ENCODE measurements at regions not wholly inside any gene's neighbourhood (a gene's known extent, or its start where the extent isn't known, plus 50 kb on each side); places are given as distances from the start of the nearest gene placed in this dataset.

DNA sequence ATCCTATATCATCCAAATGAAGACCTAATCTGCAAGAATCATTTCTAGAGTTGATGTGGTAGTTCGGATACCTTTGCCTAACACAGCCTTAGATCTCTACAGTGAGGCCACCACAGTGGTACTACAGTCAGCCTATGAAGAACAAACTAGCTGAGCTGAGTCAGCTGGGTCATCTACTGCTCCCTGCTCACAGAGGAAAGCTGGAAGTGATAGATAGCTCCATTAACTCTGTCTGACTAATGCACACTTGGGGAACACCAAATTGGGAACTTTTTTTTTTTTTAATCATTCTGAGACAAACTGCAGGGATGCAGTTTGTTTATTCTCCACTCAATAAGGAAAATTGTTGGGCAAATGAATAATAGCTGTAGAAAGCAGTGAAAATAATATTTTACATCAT is 1160.6 kb downstream of the PCDH9 start:
- no peak for DNase-seq

DNA sequence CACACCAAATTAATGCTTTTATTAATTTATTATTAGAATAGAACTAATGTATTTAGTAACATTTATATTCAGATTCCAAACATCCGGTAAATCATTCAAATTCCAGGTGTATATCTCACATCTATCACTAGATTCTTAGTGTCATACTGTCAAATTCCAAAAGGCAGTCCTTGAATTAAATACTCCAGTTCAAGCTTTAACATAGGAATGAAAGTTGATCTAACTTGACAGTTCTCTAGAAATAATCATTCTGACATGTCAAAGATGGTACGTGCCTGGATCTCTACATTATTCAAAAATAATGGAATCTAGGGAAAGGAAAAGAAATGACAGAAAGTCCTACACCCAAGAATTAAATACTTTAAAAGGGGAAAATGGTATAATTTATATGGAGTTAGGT is 1161.5 kb downstream of the PCDH9 start:
- DNase-seq: no peak

DNA sequence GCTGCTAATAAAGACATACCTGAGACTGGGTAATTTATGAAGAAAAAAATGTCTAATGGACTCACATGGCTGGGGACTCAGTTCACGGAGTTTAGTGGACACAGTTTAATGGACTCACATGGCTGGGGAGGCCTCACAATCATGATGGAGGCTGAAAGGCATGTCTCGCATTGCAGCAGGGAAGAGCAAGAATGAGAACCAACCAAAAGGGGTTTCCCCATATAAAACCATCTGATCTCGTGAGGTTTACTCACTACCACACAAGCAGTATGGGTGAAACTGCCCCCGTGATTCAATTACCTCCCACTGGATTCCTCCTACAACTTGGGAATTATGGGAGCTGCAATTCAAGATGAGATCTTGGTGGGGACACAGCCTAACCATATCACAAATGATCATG is 1181.2 kb downstream of the PCDH9 start:
- no peak for DNase-seq

DNA sequence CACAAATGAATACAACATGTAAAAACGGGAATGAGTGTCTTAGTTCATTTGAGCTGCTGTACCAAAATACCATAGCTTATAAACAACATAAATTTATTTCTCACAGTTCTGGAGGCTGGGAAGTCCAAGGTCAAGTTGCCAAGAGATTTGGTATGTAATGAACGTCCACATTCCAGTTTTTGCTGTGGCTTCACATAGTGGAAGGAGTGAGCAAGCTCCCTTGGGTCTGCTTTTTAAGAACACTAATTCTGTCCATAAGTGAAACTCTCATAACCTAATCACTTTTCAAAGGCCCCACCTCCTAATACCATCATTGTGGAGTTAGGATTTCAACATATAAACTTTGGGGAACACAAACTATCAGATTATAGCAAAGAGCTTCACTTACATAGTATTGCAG is 1189.6 kb downstream of the PCDH9 start:
- no peak for DNase-seq

DNA sequence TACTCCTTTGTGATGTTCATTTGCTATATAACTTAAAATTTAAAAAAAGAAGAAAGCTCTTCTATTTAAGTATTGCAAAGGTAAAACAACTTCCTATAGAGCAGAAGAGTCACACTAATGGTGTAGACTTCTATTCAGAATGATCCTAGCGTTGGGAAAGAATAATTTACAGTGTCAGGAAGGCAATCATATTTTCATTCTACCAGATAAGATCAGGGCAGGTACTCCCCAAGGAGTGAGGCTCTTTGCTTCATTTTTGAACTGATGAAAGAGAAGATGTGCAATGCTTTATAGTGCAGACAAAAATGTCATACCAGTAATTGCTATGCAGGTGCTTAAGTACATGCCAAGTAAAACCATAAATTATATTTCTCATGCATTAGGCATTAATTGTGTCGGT is 1193.0 kb downstream of the PCDH9 start:
- DNase-seq: no peak

DNA sequence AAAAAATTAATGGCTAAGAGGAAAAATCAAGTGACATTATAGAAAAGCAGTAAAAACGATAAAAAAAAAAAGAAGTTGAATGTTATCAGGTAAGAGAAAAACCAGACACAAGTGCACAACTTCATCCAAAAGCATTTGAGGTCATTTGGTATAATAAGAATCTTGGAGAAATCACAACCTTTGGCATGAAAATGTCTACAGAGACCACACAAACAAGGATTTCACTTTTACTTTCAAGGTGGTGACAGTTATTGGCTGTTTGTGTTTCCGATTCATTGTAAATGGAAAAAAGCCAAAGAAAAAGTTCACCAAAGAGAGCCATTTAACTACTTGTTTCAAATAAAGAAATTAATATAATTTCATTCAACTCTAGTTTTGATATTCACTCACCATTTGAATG is 1193.5 kb downstream of the PCDH9 start:
- DNase-seq: no peak

DNA sequence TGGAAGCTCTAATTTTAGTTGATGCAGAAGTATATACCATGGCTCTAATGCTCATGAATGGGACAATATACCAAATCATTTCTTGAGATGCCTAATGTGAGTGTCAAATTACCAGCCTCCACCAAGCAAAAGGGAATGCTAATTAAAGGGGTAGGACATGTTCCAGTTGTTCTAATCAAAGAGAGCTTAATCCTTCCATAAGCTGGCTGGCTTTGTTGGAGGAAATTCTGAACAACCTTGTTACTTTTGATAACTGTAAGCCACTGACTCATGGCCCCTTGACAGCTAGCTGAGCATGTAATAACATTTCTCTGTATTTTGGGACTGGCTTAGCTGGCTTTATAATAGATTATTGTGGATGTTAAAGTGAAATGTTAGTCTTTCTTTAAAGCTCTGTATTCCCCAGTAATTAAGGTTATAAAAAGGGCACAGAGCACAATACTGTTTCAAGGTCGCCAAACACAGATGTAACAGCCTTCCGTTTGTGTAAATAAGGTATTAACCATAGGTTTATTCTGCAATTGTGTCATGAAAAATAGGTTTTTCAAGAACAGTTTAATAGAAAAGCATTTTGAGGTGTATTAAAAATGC is 1194.0 kb downstream of the PCDH9 start:
- DNase-seq: no peak

DNA sequence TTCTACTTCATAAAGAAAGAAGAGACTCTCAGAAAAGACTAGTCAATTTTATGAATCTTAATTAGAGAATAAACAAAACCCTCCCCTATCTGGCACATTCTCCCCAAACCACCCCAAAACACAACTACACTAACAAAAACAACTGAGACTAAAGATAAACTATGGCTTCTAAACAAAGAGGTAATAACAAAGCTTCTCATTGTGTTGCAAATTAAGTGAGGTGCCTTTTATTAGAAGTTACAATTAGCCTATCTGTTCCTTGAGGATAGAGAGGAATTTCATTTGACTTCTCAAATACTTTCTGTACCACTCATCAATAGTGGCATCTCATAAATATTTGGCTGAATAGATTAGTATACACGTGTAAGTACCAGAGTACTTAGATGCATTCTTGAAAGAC is 1196.2 kb downstream of the PCDH9 start:
- no peak for DNase-seq

DNA sequence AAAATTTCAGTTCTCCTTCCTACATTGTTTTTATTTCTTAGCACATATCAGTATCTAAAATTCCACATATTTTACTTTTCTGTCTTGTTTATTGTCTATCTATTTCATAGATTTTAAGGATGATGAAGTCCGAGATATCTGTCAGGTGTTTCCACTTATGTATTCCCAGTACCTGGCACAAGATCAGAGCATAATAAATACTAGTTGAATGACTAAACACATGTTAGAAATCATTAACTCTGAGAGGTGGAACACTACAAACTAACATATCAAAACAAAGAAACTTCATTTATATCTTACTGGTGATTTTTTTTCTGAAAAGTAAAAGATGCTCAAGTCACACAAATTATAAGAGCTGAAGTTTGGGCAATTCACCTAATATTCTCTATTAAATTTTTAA is 1208.3 kb downstream of the PCDH9 start:
- no peak for DNase-seq

DNA sequence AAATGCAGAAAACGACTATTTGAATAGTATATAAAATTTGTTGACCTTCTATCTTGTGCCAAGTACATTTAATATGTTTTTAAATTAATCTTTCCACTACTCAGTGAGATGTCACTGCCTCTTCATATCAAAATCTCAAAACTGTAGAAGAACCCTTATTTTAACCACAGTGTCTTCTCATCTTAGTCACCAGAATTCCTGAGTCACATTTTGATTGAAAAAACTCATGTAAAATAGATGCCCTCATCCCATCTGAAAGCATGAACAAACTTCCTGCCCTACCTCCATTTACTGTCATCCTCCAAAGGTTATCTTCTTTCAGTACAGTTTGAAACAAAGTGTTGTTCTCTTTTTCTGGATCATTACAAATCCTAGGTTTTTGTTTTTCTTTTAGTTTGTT is 1215.4 kb downstream of the PCDH9 start:
- no peak for DNase-seq

DNA sequence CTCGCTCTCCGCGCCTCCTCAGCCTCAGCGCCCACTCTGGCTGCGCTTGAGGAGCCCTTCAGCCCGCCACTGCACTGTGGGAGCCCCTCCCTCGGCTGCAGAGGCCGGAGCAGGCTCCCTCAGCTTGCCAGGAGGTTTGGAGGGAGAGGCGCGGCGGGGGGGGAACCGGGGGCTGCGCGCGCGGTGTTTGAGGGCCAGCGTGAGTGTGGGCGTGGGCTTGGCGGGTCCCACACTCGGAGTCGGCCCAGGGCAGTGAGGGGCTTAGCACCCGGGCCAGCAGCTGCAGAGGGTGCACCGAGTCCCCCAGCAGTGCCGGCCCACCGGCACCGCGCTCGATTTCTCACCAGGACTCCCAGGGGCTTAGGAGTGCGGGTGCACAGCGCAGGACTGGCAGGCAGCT is 1220.9 kb downstream of the PCDH9 start:
- DNase-seq: no peak

DNA sequence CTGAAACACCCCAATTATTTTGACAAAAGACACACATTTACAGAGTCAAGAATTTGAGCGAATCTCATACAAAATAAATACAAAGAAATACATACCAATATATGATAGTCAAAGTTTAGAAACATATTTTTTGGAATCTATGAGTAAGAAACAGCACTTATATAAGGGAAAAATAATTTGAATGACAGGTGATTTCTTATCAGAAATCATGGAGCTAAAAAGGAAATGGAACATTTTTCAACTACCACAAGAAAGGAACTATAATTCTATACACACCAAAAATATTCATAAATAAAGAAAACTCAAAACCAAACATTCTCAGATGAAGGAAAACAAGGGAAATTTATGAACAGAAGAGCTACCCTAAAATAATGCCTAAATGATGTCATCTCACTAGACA is 1226.6 kb downstream of the PCDH9 start:
- DNase-seq: no peak

DNA sequence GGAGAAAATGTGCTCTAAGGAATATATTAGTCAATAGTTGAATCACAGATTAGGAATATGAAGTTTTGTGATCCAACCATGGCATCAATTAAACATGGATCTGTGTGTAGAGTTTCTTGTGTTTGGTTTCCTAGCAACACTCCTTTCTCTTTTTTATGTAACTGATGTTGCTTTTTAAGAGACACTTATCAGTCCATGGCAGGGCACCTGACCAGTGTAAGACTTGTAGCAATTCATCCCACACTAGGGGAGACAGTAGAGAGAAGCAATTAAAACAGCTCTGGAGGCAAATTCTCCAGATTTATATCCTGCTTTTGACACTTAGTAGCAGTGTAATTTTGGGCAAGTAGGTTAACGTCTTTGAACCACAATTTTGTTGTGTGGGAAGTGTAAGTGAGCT is 1229.0 kb downstream of the PCDH9 start:
- no peak for DNase-seq

DNA sequence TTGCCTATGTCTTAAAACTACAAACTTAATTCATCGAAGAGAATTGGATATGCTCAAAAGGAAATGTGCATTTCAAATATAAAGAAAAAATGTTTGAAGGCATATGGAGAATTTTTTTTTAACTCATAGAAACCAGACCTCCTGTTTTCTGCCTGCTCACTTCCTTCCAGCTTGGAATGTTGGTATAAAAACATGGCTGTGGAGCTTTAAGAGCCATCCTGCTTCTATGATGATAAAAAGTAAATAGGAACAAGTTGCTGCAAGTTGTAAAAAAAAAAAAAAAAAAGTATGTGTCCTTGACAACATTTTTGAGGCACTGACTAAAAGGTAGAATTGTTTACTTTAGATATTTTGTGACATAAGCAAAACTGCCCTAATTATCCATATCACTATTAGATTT is 1230.7 kb downstream of the PCDH9 start:
- DNase-seq: no peak

DNA sequence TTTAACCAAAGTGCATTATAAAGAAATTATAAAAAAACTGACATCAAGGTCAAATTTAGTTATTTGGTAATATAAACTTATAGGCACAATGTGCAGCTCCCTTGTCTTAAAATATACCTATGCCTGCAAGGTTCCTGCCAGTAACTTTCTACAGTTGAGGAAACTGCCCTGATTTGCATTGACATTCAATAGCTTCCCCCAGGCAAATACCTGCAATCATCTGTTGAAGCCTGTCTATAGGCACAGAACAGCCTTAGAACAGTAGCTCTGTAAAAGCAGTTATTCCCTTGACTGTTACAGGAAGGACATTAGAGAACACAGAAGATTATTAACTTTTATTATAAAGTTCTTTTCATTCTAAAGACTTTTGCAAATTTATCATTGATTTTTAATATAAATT is 1239.5 kb downstream of the PCDH9 start:
- no peak for DNase-seq

DNA sequence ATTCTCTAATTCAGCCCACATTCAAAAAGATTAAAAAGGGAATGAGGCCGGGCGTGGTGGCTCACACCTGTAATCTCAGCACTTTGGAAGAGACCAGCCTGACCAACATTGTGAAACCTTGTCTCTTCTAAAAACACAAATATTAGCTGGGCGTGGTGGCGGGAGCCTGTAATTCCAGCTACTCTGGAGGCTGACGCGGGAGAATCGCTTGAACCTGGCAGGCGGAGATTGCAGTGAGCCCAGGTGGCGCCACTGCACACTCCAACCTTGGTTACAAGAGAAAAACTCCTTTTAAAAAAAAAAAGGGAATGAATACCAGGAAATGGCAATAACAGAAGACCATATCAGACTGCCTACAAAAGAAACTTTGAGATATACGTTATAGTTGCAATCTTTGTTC is 1244.5 kb downstream of the PCDH9 start:
- DNase-seq: no peak

DNA sequence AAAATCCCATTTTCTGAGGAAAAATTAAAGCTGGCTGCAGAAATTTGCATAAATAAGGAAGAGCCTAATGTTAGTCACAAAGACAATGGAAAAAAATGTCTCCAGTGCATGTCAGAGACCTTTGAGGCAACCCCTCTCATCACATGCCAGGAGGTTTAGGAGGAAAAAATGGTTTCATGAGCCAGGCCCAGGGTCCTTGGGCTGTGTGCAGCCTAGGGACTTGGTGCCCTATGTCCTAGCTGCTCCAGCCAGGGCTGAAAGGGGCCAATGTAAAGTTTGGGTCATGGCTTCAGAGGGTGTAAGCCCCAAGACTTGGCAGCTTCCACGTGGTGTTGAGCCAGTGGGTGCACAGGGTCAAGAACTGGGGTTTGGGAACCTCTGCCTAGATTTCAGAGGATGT is 1252.6 kb downstream of the PCDH9 start:
- DNase-seq: no peak

DNA sequence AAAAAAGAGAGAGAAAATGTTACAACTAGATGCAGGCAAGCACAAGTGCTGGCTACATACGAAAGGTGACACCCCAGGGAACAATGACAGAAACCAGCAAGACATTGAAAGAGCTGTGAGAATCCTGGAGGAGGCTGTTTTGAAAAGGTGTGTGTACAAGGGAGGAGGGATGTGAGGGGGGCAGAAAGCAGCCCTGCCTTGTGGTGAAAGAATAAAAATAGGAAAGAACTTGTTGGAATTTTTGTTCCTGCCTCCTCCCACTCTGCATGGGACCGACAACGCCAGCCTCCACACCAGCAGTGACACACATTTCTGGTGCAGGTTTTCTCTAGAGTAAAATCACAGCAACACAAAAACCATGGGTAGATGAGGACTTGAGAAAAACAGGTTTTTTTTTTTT is 1258.6 kb downstream of the PCDH9 start:
- DNase-seq: no peak

DNA sequence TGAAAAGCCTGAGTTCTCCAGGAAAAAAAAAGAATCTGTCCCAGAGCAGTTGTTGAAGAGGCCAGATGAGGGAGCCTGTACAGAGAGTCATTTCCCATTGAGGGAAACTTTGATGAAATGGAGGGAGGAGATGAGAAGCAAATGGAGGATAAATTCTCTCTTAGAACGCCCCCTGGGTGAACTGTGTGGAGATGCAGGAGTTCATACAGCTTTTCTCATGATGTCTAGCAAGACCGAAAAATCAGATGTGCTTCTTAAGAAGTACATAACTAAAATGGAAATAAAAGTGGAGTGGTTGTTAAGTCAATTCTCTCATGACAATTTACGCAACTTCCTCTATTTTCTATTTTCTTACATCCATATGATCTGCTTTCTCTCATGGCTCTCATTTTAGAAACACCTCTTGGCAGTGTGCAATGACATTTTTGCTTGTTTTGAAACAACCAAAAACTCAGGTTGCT is 1263.1 kb downstream of the PCDH9 start:
- no peak for DNase-seq

DNA sequence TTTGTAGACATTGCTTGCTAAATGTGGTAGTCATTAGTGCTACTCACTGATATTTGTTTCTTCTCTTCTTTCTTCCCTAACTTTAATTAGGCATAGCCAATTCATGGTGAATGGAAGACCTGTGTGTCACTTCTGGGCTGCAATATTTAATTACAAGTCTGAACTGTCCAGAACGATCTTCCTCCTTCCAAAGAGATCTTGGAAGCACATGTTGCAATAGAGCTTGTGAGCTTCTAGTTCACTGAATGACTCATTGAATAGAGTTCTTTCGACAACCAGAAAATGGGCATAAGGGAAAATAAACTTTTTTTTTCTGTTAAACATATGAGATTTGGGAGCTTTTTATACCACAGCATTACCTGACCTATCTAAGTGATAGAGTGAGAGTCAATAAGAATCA is 1264.6 kb downstream of the PCDH9 start:
- DNase-seq: no peak

DNA sequence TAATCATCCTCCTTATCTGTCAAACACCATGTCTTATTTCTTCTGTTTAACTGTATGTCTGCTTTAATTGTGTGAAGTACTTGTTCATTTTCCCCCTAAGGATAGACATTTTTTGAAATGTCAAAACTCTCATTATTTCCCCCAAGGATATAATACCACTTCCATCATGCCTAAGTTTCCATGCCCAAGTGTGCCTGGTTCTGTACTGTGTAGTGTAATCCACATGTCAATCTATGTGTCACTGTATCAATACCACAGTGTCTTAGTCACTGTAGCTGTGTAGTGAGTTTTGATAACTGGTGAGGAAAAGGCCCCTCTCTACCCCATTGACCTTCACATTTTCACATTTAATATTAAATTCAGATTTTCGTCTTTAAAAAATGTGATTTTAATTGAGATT is 1265.5 kb downstream of the PCDH9 start:
- no peak for DNase-seq

DNA sequence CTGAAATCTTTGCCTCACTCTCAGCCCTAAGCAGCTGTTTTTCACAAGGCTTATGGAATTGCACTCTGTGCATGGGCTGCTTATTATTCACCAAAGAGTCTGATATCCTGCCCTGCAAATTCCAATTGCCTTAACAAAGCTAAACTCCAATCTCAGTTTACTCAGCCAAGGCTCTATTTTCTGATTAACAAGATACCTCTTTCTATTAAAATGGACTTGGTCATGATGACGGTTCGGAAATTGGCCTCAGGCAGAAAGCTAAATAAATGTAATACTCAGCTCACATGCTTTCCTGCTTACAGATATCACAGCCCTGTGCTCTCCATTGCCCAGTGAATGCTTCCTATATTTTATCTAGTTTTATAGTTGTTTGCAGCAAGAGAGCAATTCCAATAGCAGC is 1270.8 kb downstream of the PCDH9 start:
- DNase-seq: no peak

DNA sequence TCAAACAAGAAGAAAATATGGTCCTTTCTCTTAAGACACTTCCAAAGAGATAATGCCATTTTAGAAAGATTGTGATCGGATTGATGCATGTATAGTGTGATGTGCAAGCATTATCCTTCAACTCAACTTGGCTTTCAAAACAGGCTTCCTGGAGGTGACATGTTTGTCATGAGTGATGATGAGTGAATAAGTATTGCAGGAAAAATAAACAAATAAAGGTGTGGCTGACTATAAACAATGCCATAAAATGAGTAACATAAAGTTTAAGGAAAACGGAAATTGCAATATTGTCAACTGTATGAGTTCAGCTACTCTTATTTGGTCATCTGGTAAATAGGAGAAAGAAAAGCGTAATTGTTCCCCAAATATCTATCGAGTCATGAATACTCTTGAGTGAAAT is 1283.7 kb downstream of the PCDH9 start:
- DNase-seq: no peak

DNA sequence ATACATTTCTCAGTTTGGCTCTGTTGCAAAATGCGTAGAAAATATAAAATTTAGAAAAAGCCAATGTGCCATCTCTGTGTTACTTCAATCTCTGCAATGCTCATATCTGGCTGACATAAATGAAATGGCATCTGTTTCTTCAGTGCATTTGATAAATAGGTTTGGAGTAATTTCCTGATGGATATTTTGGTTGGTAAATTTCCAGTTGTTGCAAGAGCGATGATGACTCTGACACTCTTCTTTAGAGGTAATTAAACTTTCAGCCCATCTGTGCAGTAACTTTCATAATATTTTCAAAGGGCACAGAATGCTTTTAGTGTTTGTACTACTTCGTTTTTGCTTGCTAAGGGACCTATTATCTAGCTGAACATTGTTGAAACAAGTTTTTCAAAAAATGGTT is 1286.4 kb downstream of the PCDH9 start:
- no peak for DNase-seq

DNA sequence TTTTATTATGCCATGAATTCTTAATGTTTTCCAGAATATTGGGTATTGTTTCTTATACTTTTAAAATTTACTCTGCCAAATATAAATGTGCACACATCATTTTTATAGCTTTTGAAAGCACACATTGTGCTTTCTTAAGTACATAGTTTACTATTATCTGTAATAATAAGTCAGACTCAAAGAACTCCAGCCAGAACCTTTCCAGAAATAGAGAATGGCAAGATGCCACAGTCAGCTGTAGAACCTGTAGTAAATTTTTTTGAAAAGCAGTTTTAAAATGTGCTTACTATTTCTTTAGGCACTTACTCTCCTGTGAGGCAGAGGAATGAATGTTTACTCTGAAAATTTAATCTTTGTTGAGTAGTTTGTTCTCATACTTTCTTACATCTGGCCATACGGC is 1287.1 kb downstream of the PCDH9 start:
- DNase-seq: no peak

DNA sequence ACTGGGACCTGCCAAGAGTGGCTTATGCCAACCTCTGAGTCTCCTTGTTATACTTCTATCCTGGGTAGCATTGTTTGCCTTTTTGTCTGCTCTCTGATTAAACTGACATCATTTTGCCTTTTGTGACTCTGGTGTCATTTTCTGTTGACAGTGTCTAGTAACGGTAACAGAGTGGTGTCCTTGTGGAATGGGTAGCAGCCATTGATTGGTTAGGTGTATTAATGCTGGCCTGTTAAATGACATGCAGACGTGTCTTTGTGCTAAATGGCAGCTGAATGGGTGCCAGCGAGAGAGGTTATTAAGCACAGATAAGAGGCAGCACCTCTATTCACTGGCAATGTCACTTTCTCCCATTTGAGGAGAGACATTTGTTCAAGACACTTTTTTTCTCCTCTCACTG is 1289.4 kb downstream of the PCDH9 start:
- no peak for DNase-seq
